ENCODE measurements at regions not wholly inside any gene's neighbourhood (a gene's known extent, or its start where the extent isn't known, plus 50 kb on each side); places are given as distances from the start of the nearest gene placed in this dataset.
"Not testable (repeated sequence)": the region's sequence is repeated elsewhere in the genome, so short reads cannot be mapped to it uniquely, and the experiment has no call there.

DNA sequence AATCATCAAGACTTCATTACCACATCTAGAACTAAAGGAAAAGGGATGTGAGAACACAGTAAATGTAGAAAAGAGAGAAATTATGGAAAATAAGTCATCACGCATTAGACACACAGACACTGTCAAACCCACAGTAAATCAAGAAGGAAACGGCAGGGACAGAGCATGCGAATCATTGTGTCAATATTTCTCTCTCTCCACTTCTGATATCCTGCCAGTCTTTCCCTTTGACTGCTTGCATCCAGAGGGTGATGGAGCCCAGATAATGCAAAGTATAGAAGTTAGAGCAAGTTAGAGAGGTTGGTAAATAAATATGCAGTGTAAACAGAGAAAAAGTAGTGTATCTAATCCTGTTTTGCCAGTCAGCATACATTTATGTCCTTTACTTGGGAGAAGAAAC, 706.8 kb upstream of the ANO3 start:
- DNase-seq (ENCODE audit: low spot score) = no peak

DNA sequence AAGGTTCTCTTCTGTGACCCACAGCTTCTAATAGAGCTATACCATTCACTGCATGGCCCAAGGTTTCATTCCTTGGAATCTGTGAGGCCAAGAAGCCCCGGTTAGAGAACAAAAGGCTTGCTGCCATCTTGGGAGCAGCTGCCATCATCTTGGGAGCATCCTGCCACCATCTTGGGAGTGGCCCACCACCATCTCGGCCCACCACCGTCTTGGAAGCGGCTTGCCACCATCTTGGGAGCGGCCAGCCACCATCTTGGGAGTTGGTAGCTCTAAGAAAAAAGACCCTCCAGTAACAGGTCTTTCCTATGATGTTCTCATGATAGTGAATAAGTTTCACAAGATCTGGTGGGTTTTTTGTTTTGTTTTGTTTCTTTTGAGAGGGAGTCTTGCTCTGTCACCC, 703.9 kb upstream of the ANO3 start:
- DNase-seq (ENCODE audit: low spot score) = no peak

DNA sequence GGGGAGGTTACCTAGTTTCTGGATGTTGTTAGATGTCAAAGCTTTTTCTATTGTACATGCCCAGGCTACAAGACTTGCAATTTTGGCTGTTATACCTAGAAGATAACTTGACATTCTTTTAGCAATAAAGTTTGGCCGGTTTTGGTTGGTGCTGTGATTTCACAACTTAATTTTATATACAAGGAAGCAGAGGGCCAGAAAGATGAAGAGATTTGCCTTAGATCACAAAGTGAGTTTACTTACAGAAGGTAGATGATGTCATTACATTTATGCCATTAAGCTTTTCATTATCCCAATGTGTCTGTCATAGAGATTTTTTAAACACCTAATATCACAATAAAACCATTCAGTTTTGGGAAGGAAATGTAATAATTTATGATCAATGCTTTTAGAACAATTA, 698.7 kb upstream of the ANO3 start:
- no peak for DNase-seq (ENCODE audit: low spot score)

- DNase-seq (ENCODE audit: low spot score) = not testable (repeated sequence)
These were observed 682.7 kb upstream of the ANO3 start for GRCh38 chr11:25649220-25649619.

- DNase-seq (ENCODE audit: low spot score) = no peak
These were observed 681.6 kb upstream of the ANO3 start for GRCh38 chr11:25650319-25650718.

GRCh38 chr11:25655636-25656035, 676.3 kb upstream of the ANO3 start:
- no peak for DNase-seq (ENCODE audit: low spot score)

DNA sequence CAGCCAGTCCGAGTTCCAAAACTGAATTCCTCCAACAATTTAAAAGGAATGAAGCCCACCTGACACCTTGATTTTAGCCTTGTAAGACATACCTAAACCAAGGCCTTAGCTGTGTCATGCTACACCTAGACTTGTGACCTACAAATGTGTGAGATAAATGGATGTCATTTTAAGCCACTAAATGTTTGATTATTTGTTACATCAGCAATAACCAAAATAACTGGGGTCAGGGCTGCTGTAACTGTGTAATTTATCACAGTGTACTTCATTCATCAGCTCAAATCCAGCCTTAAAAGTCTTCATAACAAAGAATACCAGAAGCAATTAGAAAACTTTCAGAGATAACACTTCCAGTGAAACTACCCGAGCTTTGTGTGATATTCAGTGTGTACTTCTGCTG, 673.0 kb upstream of the ANO3 start:
- DNase-seq (ENCODE audit: low spot score) = no peak

DNA sequence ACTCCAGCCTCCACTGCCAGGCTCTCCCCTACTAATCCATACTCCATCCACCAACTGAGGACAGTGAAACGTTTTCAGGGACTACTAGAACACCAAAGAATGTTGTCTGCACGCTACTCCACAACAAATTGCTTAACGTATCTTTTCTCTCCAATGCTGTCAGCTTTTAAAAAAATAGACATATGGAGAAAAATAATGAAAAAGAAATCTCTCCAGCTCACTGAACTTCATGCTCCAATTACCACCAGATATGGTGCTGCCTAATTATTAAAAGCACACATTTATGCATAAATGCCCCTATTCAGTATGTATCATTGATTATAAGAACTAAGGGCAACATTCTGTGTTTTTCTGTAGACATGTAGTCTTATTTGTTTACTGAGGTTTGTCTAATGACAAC, 672.2 kb upstream of the ANO3 start:
- DNase-seq (ENCODE audit: low spot score) = no peak

- DNase-seq (ENCODE audit: low spot score) = no peak
These were observed 664.1 kb upstream of the ANO3 start for GRCh38 chr11:25667871-25668270.

DNA sequence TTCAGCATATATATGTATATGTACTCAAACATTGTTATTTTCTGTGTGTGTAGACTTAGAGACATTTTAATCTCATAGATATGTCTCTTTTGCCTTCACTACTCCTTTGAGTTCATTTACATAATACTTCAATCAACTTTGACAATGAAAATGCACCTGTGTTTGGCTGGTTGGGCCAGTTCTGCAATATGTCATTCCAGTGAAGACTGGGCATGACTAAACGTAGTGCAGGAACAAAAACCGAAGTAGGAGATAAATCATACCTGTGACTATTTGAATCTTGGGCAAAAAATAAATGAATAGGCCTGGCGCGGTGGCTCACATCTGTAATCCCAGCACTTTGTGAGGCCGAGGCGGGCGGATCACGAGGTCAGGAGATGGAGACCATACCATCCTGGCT, 640.0 kb upstream of the ANO3 start:
- DNase-seq (ENCODE audit: low spot score) = no peak

DNA sequence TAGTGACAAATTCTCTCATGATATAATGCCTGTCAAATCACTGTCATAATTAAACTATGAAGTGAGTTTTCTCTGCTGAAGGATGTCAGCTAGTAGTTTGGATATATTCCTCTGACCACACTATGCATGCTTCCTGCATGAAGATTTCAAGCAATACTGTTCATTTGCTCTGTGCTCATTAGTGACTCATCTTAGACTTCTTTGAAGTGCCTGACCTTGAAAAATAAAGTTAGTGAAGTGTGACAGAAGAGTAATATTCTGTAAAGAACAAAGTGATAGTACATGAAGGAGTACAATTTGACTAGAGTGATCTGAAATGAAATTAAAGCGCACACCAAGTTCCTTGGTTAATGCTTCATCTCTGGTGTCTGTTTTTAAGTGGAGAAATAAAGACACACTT, 629.5 kb upstream of the ANO3 start:
- no peak for DNase-seq (ENCODE audit: low spot score)

GRCh38 chr11:25710975-25711374, 621.0 kb upstream of the ANO3 start:
- no peak for DNase-seq (ENCODE audit: low spot score)

GRCh38 chr11:25727944-25728343, 604.0 kb upstream of the ANO3 start:
- no peak for DNase-seq (ENCODE audit: low spot score)

DNA sequence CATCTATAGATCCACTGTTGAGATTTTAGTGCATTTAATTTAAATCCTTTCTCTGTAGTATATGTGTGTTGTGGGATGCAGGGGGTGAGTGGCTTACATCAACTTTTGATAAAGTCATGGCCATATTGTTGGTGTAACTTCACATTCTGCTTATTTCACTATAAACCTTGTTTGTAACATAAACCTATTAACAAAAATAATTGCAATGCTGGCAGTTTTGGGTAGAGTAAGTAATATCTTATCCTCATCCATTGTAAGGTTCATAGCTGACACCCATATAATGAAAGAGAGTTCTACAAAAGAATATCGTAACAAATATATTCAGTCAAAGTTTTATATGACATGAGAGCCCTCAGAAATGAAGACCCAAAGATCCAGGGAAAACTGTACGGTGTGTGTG, 601.7 kb upstream of the ANO3 start:
- DNase-seq (ENCODE audit: low spot score) = no peak

GRCh38 chr11:25733777-25734176, 598.2 kb upstream of the ANO3 start:
- DNase-seq (ENCODE audit: low spot score) = no peak

DNA sequence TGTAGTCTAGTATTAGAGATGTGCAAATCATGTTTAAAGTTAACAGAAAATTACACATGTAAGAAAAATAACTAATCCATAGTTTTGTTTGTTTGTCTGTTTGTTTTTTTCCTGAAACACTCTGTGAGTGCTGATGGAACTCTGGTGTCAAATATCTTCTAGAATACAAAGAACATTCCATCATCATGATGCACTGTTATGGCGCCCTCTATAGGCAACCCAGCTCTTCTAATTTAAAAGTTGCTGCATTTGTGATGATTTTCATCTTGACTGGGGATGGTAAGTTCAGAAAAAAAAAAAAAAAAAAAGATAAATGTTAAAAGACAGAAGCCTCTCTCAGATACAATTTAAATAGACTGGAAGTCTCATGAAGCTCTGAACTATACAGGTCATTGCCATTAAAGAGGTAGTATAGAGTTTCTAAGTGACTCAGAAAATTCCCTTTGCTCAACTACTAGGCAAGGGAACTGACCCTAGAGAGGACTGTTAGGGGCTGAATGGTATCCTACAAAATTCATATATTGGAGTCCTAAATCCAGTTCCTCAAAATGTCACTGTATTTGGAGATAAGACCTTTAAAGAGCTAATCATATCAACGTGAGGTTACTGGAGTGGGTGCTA, 597.2 kb upstream of the ANO3 start:
- DNase-seq (ENCODE audit: low spot score) = no peak

DNA sequence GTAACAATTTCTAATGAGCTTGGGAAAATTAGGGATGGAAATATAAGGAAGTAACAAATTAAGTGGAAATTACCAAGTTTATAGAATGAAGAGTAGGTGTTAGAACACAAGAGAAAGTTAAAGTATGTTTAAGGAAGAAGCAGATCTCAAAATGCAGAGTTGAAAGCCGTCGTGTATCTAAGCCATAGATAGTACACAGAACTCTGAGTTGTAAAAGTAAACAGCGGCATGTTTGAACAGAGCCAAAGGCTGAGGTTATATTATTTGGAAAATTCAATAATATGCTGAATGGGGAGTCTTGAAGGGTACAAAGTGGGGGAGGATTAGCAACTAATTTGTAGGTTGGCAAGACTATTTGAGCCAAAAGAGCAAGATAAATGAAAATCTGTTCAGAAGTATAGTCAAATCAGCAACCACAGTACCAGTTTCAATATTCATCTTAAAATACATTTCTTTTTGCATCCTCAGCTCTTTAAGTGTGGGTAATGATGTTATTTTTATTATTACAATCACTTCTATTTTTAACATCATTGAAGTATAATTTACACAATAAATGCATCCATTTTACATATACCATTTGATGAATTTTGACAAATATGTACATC, 594.8 kb upstream of the ANO3 start:
- DNase-seq (ENCODE audit: low spot score) = no peak

DNA sequence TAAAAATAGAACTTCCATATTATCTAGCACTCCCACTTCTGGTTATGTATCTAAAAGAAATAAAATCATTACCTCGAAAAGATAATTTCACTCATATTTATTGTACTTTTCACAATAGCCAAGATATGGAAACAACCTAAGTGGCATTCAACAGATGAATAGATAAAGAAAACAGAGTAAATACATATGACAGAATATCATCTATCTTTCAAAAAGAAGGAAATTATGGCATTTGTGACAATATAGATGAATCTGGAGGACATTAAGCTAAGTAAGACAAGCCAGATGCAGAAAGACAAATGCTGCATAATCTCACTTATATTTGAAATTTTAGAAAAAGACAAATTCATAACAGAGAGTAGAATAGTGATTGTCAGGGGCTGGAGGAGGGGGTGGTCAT, 590.0 kb upstream of the ANO3 start:
- no peak for DNase-seq (ENCODE audit: low spot score)

DNA sequence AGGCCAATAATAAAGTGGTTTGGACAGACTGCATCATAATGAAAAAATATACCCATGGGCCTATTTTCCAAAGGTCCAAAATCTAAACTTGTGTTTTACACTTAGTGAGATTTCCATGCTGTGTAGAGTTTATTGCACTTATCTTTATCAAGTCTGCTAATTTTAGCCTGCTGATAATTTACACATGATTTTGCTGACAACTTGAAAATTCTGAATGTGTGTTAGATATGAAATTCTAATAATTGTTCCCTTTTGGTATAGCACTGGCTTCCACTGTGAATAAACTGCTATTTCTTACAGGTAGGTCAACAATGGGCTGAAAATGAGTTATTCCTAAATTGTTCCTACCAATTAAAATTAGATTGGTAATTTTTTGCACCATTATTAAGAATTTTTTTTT, 589.1 kb upstream of the ANO3 start:
- DNase-seq (ENCODE audit: low spot score) = no peak

DNA sequence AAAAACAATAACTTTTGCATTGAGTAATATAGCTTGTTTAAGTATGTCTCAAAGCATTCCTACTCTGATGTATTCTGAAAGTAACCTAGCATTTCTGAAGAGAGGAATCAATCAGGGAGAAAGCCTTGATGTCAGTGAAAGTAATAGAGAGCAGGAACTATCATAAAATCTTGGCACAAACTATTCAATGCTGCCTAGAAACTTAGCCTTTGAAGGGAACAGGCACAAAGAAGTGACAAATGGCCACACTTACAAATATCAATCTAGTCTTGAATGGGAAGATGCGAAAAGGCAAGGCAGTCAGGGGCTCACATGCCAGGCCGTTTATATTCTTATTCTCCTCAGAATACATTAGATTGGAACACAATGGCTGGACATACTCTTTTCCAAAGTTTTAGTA, 576.5 kb upstream of the ANO3 start:
- DNase-seq (ENCODE audit: low spot score) = no peak

GRCh38 chr11:25755918-25756584, 575.9 kb upstream of the ANO3 start:
- no peak for DNase-seq (ENCODE audit: low spot score)

DNA sequence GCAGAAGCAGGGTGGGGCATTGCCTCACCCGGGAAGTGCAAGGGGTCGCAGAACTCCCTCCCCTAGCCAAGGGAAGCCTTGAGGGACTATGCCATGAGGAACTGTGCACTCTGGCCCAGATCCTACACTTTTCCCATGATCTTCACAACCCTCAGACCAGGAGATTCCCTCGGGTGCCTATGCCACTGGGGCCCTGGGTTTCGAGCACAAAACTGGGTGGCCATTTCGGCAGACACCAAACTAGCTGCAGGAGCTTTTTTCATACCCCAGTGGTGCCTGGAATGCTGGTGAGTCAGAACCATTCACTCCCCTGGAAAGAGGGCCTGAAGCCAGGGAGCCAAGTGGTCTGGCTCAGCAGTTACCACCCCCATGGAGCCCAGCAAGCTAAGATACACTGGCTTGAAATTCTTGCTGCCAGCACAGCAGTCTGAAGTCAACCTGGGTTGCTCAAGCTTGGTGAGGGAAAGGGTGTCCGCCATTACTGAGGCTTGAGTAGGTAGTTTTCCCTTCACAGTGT, 573.7 kb upstream of the ANO3 start:
- DNase-seq (ENCODE audit: low spot score) = no peak

GRCh38 chr11:25766332-25767015, 565.5 kb upstream of the ANO3 start:
- no peak for DNase-seq (ENCODE audit: low spot score)

Data from CD4-positive, alpha-beta T cell treated with Interleukin-15 for 4 hours (primary cell).